ENCODE measurements at regions not wholly inside any gene's neighbourhood (a gene's known extent, or its start where the extent isn't known, plus 50 kb on each side); places are given as distances from the start of the nearest gene placed in this dataset.
"Not testable (repeated sequence)": the region's sequence is repeated elsewhere in the genome, so short reads cannot be mapped to it uniquely, and the experiment has no call there.

DNA sequence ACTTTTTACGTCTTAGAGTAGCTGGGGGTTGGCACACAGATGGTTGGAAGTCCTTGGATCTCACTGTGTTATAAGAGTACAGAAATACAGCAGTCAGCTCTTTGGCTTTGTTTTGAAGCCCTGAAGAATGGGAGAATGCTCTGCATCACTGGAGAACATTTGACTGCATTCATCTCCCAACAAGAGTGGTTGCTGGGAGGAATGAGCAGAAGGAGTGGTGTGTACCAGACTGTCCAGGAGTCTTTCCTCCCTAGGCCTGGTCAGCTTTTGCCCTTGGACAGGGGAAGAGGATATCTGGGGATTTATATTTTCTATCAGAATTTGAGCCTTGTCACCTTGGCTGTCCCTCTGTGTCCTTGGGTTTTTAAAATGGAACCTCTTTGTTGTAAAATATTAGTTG is 69.8 kb downstream of the SRGAP2 start:
- not testable (repeated sequence) for TF ChIP-seq BHLHE40 (IDR thresholded peaks at IDR 0.05; ENCODE audit: borderline replicate concordance); SP1 (IDR thresholded peaks at IDR 0.05); FOXA1 (IDR thresholded peaks at IDR 0.05); L3MBTL2 (conservative IDR thresholded peaks at IDR 0.05); SUZ12 (IDR thresholded peaks at IDR 0.05); FOXM1 (IDR thresholded peaks at IDR 0.05; ENCODE audit: borderline replicate concordance)

All from HEK293T (cell line).